GM23248 (cell line): ENCODE measurements at regions not wholly inside any gene's neighbourhood (a gene's known extent, or its start where the extent isn't known, plus 50 kb on each side); places are given as distances from the start of the nearest gene placed in this dataset.

Source experiments
- EZH2 ChIP-seq: fragments of 200-600 bp; sonication (generic); IDR thresholded peaks from 2 replicates; pipeline ENCODE4 v1.6.1; 2018; ENCODE audit warnings: antibody characterized with exemption, mild to moderate bottlenecking; ENCODE audit not compliant: insufficient read depth, poor library complexity, severe bottlenecking
- EZH2phosphoT487 ChIP-seq: fragments of 200-600 bp; sonication (generic); IDR thresholded peaks from 2 replicates; pipeline ENCODE4 v1.6.1; 2018; ENCODE audit warnings: antibody characterized with exemption, moderate library complexity, mild to moderate bottlenecking, low read depth; ENCODE audit not compliant: insufficient read depth

- no peak for TF ChIP-seq EZH2
- TF ChIP-seq EZH2phosphoT487: no peak
Measured at GRCh38 chr11:101835506-101836063, 79.2 kb upstream of the CEP126 start.
